Loucy (cell line): ENCODE measurements at regions not wholly inside any gene's neighbourhood (a gene's known extent, or its start where the extent isn't known, plus 50 kb on each side); places are given as distances from the start of the nearest gene placed in this dataset.

Experiments used
- CTCF ChIP-seq: fragments of 200-600 bp; sonication (generic); conservative IDR thresholded peaks from 2 replicates; pipeline ENCODE4 v1.5.1; 2014; ENCODE audit warnings: mild to moderate bottlenecking, antibody characterized with exemption, low read length
- EZH2phosphoT487 ChIP-seq: fragments of 200-600 bp; IDR thresholded peaks from 2 replicates; pipeline ENCODE4 v1.6.1; 2018; ENCODE audit warnings: antibody characterized with exemption, mild to moderate bottlenecking, moderate library complexity, borderline replicate concordance

DNA sequence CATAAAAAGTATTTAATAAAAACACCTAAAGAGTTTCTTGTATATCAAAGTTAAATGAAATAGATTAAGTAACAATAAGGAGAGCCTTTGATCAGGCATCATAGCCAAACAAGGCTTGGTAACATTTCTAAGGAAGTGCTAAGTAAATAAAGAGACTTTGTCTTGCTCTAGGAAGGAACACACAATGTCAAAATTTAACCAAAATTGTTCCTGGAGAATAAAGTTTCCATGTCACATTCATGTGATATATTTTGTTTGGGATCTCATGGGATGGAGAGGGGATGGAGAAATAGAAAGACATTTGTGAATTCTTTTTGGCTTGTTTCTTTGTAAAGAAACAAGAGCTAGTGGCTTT lies 201.9 kb upstream of the DTNBP1 start:
- TF ChIP-seq EZH2phosphoT487 (no peak), CTCF (no peak)
